Uterus (tissue), 3 donors: ENCODE measurements at regions not wholly inside any gene's neighbourhood (a gene's known extent, or its start where the extent isn't known, plus 50 kb on each side); places are given as distances from the start of the nearest gene placed in this dataset.

Source experiments
- DNase-seq, 2 donors: peaks; one replicate each; pipeline ENCODE4 v3.0.0-alpha.2; 2019 to 2020
- H3K27ac ChIP-seq, 2 donors: fragments of 200-600 bp; sonication (generic); 1 replicate in 1 of 2; 2 replicates in 1 of 2; pipeline ENCODE4 v1.5.1; 2016 to 2018
- H3K27me3 ChIP-seq, 2 donors: fragments of 200-600 bp; sonication (generic); one replicate each; pipeline ENCODE4 v1.5.1; 2018 to 2019; ENCODE audit warnings: control low read depth in 1 of 2
- H3K36me3 ChIP-seq, 2 donors: fragments of 200-600 bp; sonication (generic); one replicate each; pipeline ENCODE4 v1.5.1; 2019; ENCODE audit warnings: control low read depth in 1 of 2
- H3K4me1 ChIP-seq, 2 donors: fragments of 200-600 bp; sonication (generic); one replicate each; pipeline ENCODE4 v1.5.1; 2018 to 2019; ENCODE audit warnings: control low read depth in 1 of 2
- H3K4me3 ChIP-seq, 2 donors: fragments of 200-600 bp; sonication (generic); 1 replicate in 1 of 2; 2 replicates in 1 of 2; pipeline ENCODE4 v1.5.1; 2018 to 2019; ENCODE audit warnings: mild to moderate bottlenecking in 1 of 2
- H3K9me3 ChIP-seq, 2 donors: fragments of 200-600 bp; sonication (generic); one replicate each; pipeline ENCODE4 v1.5.1; 2019; ENCODE audit warnings: control low read depth in 1 of 2
- POLR2A ChIP-seq, 2 donors: fragments of 450-650 bp; IDR thresholded peaks; one replicate each; pipeline ENCODE4 v1.6.1; 2016; ENCODE audit warnings: antibody characterized with exemption in 2 of 2, mild to moderate bottlenecking in 1 of 2, moderate library complexity in 1 of 2
- intact Hi-C: fragments of 100-400 bp; cut with DNase I; formaldehyde crosslinking; loops from one replicate; pipeline ENCODE4 v1.15.1; 2023; ENCODE audit warnings: low total_unique reads
- TF ChIP-seq, protein P1 (sequence below), 4 experiments: fragments of 200-600 bp in 2 of 4; fragments of 450-650 bp in 2 of 4; sonication (generic) in 2 of 4; IDR thresholded peaks; one replicate each; pipeline ENCODE4 v1.5.1; 2016 to 2019; ENCODE audit warnings: antibody characterized with exemption in 4 of 4, mild to moderate bottlenecking in 2 of 4, moderate library complexity in 1 of 4
- donor health status: DM: yes; HTN: yes; CAD: no.

DNA sequence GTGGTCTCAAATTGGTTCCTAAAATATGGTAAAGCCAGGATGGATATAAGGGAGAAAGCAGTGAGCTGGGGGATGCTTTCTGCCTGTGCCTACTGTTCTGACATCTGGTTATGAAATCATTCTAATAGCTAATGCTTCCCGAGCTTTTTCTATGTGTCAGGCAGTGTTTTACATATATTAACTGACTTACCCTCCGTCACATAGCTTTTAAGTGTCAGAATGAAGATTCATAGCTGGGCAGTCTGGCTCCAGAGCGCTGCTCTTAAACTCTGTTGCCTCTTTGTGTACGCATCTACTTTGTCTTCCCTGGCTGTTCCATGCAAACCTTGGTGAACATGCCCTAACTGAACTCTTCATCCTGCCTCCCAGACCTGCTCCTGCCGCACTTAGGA is 195.7 kb downstream of the LPIN1 start:
- intact Hi-C loops = no loop called here
- H3K27me3 ChIP-seq = no peaks in the 10 kb centered on the region
- H3K4me3 ChIP-seq = no peak overlapping the region
- H3K36me3 ChIP-seq = no peaks in the 10 kb centered on the region
- H3K4me1 ChIP-seq = no peaks in the 10 kb centered on the region
- no peaks in the 10 kb centered on the region for H3K9me3 ChIP-seq
- H3K27ac ChIP-seq = no peak overlapping the region
- TF ChIP-seq, protein P1, sequence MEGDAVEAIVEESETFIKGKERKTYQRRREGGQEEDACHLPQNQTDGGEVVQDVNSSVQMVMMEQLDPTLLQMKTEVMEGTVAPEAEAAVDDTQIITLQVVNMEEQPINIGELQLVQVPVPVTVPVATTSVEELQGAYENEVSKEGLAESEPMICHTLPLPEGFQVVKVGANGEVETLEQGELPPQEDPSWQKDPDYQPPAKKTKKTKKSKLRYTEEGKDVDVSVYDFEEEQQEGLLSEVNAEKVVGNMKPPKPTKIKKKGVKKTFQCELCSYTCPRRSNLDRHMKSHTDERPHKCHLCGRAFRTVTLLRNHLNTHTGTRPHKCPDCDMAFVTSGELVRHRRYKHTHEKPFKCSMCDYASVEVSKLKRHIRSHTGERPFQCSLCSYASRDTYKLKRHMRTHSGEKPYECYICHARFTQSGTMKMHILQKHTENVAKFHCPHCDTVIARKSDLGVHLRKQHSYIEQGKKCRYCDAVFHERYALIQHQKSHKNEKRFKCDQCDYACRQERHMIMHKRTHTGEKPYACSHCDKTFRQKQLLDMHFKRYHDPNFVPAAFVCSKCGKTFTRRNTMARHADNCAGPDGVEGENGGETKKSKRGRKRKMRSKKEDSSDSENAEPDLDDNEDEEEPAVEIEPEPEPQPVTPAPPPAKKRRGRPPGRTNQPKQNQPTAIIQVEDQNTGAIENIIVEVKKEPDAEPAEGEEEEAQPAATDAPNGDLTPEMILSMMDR (IDR thresholded peaks at IDR 0.05) = no peak
- TF ChIP-seq POLR2A (IDR thresholded peaks at IDR 0.05) = no peak
- no peak for DNase-seq

GRCh38 chr2:11944311-11944710 is 197.9 kb downstream of the LPIN1 start:
- no peaks in the 10 kb centered on the region for H3K36me3 ChIP-seq

GRCh38 chr2:11945139-11946126 is 199.0 kb downstream of the LPIN1 start:
- intact Hi-C loops = no loop called here
- Histone ChIP-seq H3K27ac (no peak overlapping the region), H3K4me3 (no peak overlapping the region), H3K4me1 (no peaks in the 10 kb centered on the region), H3K9me3 (no peaks in the 10 kb centered on the region), H3K36me3 (no peaks in the 10 kb centered on the region), H3K27me3 (no peaks in the 10 kb centered on the region)
- TF ChIP-seq POLR2A (IDR thresholded peaks at IDR 0.05) = no peak
- TF ChIP-seq, protein P1 (IDR thresholded peaks at IDR 0.05) = no peak
- no peak for DNase-seq

More at GRCh38 chr2:11944311-11944710, 197.9 kb downstream of the LPIN1 start:
- Histone ChIP-seq H3K27me3 (no peaks in the 10 kb centered on the region), H3K4me1 (no peaks in the 10 kb centered on the region), H3K4me3 (no peak overlapping the region), H3K9me3 (no peaks in the 10 kb centered on the region), H3K27ac (no peak overlapping the region)
- intact Hi-C loops = no loop called here
- TF ChIP-seq, protein P1 (IDR thresholded peaks at IDR 0.05) = no peak
- TF ChIP-seq POLR2A (IDR thresholded peaks at IDR 0.05) = no peak
- DNase-seq = no peak

DNA sequence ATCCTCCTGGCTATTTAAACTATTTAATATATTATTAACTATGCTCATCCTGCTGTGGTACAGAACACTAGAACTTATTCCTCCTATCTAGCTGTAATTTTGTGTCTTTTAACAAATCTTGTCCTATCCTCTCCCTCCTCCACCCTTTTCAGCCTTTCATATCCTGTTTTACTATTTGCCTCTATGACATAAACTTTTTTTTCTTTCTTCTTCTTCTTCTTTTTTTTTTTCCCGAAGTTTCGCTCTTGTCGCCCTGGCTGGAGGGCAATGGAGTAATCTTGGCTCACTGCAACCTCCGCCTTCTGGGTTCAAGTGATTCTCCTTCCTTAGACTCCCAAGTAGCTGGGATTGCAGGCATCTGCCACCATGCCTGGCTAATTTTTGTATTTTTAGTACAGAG is 201.5 kb downstream of the LPIN1 start:
- no peak for DNase-seq
- Histone ChIP-seq H3K9me3 (no peaks in the 10 kb centered on the region), H3K27me3 (no peaks in the 10 kb centered on the region), H3K4me1 (no peaks in the 10 kb centered on the region), H3K36me3 (no peaks in the 10 kb centered on the region), H3K4me3 (no peak overlapping the region), H3K27ac (no peak overlapping the region)
- no peak for TF ChIP-seq POLR2A (IDR thresholded peaks at IDR 0.05)
- TF ChIP-seq, protein P1 (IDR thresholded peaks at IDR 0.05) = no peak
- intact Hi-C loops = no loop called here

- Histone ChIP-seq H3K9me3 (no peaks in the 10 kb centered on the region), H3K27ac (peak overlapping the region; percentile 35 to 43), H3K4me3 (no peak overlapping the region), H3K4me1 (no peaks in the 10 kb centered on the region), H3K27me3 (no peaks in the 10 kb centered on the region), H3K36me3 (no peaks in the 10 kb centered on the region)
- TF ChIP-seq POLR2A (IDR thresholded peaks at IDR 0.05) = no peak
- TF ChIP-seq, protein P1 (IDR thresholded peaks at IDR 0.05) = no peak
- intact Hi-C loops = no loop called here
- DNase-seq = no peak
Measured at GRCh38 chr2:11949732-11950523, 203.5 kb downstream of the LPIN1 start.
